M059J (cell line): ENCODE measurements at regions not wholly inside any gene's neighbourhood (a gene's known extent, or its start where the extent isn't known, plus 50 kb on each side); places are given as distances from the start of the nearest gene placed in this dataset.

Source experiments
- DNase-seq: peaks from one replicate; pipeline ENCODE4 v3.0.0-alpha.2; 2012; ENCODE audit warnings: low read depth

- DNase-seq, result no peak
Observed at GRCh38 chrX:109928596-109929335, 74.1 kb upstream of the TMEM164 start.

GRCh38 chrX:109931677-109932076 is 71.2 kb upstream of the TMEM164 start:
- DNase-seq, result no peak

DNA sequence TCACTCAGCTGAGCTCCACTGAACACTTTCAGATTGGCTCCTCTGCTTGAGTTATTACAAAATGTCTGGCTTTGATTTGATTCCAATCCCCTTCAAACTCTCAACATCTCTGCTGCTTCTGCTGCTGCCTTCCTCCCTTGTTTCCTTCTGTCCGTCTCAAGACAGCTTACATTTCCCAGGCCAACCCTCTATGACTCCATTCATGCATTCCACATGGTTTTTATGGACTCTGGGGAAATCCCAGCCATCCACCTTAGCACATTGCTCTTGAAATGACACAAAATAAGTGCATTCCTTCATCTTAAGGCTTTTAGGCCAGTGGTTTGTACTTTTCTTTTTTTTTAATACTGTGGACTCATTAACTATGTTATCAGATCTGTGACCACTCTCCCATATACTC is 68.5 kb upstream of the TMEM164 start:
- peak; percentile 39 for DNase-seq

DNA sequence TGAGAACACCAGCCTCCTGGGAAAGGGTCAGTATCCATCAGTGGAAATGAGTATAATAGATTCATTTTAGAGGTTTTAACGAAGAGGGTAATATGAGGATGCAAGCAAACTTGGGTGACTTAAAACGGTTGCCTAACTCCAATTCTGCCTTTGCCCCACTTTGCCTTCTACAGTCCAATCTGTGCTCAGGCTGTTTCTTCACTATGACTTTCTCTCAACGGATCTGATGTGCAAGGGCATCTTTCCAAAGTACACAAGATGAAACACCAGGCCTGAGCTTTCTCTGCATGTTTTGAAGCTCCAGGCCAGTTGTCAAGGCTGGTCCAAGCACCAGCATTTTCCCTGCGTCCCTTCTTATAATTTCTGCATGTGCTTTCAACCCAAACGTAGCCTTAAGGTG is 68.0 kb upstream of the TMEM164 start:
- no peak for DNase-seq

GRCh38 chrX:109936114-109936513 is 66.8 kb upstream of the TMEM164 start:
- DNase-seq, result no peak

GRCh38 chrX:109936598-109936997 is 66.3 kb upstream of the TMEM164 start:
- peak; percentile 26 for DNase-seq

DNA sequence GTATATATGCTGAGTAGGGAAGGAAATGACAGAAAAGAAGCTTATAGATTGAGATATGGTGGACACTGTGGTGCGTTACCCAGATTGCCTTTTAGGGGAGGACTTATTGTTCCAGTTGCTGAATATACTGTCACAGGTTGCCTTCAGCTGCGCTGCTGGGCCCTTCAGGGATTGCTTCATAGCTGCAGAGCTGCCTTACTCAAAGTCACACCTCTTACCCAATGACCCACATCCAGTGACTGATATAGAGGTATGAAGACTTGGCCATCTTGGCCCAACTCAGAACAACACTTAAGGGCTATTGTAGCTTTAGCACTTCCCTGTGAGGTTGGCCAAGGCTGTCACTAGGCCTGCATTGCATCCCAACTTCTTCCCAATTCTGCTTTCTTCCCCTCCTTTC is 63.4 kb upstream of the TMEM164 start:
- no peak for DNase-seq

DNA sequence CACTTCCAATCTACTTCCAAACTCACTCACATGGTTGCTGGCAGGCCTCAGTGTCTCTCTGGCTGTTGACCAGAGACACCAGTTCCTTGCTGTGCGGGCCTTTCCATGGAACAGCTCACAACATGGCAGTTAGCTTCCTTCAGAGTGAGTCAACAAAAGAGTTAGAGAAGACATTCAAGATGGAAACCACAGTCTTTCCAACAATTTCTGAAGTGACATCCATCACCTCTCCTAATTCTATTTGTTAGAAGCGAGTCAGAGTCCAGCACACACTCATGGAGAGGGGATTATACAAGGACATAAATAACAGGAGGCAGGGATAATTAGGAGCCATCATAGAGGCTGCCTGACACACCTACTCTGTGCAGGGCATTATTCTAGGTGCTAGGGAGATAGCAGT is 62.5 kb upstream of the TMEM164 start:
- DNase-seq, result peak; percentile 22

GRCh38 chrX:109943092-109943739 is 59.7 kb upstream of the TMEM164 start:
- DNase-seq, result no peak

- DNase-seq, result peak; percentile 18
Observed at GRCh38 chrX:109943740-109944092, 59.2 kb upstream of the TMEM164 start.

- DNase-seq, result peak; percentile 78
Observed at GRCh38 chrX:109952050-109952449, 50.9 kb upstream of the TMEM164 start.

GRCh38 chrX:109952985-109953905 is 49.7 kb upstream of the TMEM164 start:
- DNase-seq, result no peak
